HL-60 (cell line): ENCODE measurements at regions not wholly inside any gene's neighbourhood (a gene's known extent, or its start where the extent isn't known, plus 50 kb on each side); places are given as distances from the start of the nearest gene placed in this dataset.
A peak's percentile ranks its signal among the peaks of the same experiment; 100 is the strongest.

ENCODE experiments used
- DNase-seq, 2 experiments: peaks; one replicate each; pipeline ENCODE4 v3.0.0-alpha.2; 2010 to 2020; ENCODE audit warnings: low read depth in 1 of 2, low spot score in 1 of 2
- H3K27ac ChIP-seq: fragments of 250-450 bp; sonication (Bioruptor Pico); replicated peaks from 2 replicates; pipeline ENCODE4 v1.5.1; 2020; ENCODE audit warnings: mild to moderate bottlenecking, moderate library complexity
- H3K27me3 ChIP-seq: fragments of 250-450 bp; sonication (Bioruptor Pico); 2 replicates; pipeline ENCODE4 v1.5.1; 2021; ENCODE audit warnings: mild to moderate bottlenecking, moderate library complexity; ENCODE audit not compliant: insufficient read depth, poor library complexity, severe bottlenecking
- H3K4me3 ChIP-seq: replicated peaks from 2 replicates; pipeline ENCODE4 v1.5.1; 2011; ENCODE audit warnings: mild to moderate bottlenecking, control low read depth, low read length; ENCODE audit not compliant: insufficient read depth
- GABPA ChIP-seq: IDR thresholded peaks from 2 replicates; pipeline ENCODE4 v1.6.1; 2012; ENCODE audit warnings: low read depth
- POLR2AphosphoS5 ChIP-seq: IDR thresholded peaks from 2 replicates; pipeline ENCODE4 v1.6.1; 2012; ENCODE audit warnings: low read depth
- SPI1 ChIP-seq: IDR thresholded peaks from 2 replicates; pipeline ENCODE4 v1.6.1; 2012; ENCODE audit warnings: low read depth, mild to moderate bottlenecking, borderline replicate concordance
- TF ChIP-seq, protein P1 (sequence below): IDR thresholded peaks from one replicate; pipeline ENCODE4 v1.5.1; 2011; ENCODE audit warnings: low read length, control low read depth, inconsistent platforms; ENCODE audit not compliant: insufficient read depth
- TF ChIP-seq, protein P2 (sequence below): IDR thresholded peaks from 2 replicates; pipeline ENCODE4 v1.6.1; 2012; ENCODE audit warnings: low read depth; ENCODE audit not compliant: insufficient replicate concordance

DNA sequence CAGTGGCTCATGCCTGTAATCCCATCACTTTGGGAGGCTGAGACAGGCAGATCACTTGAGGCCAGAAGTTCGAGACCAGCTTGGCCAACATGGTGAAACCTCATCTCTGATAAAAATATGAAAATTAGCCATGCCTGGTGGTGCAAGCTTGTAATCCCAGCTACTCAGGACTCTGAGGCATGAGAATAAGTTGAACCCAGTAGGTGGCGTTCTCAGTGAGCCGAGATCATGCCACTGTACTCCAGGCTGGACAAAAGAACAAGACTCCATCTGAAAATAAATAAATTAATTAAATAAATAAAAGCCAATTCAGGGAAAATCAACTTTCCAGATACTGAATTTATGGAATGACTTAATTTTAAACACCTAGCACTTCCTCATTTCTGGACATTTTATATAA is 1722.1 kb downstream of the MAT2B start:
- Histone ChIP-seq H3K27ac (no peak overlapping the region), H3K4me3 (no peak overlapping the region), H3K27me3 (no peaks in the 10 kb centered on the region)
- no peak for TF ChIP-seq GABPA
- 0 out of 2 replicates have a peak, but pooled peaks have one; percentile 34 for TF ChIP-seq SPI1
- DNase-seq, result no peak

DNA sequence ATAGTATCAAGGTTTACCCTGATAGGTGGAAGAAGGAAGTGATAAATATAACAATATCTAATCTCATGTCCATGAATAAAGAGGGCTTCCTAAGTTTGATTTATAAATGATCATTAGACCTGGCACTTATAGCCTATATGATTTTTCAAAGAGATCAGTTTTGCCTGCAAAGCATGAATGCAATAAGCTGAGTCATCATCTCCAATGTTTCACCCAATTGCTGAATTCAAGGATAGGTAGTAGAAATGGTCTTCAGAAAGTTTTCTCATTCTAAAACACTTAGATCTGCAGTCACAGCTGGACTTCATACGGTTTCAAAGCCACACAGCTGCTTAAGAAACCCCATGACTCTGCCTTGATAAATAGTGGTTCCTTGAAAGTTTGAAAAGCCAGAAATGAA is 1722.8 kb downstream of the MAT2B start:
- no peak for DNase-seq
- TF ChIP-seq, protein P1, sequence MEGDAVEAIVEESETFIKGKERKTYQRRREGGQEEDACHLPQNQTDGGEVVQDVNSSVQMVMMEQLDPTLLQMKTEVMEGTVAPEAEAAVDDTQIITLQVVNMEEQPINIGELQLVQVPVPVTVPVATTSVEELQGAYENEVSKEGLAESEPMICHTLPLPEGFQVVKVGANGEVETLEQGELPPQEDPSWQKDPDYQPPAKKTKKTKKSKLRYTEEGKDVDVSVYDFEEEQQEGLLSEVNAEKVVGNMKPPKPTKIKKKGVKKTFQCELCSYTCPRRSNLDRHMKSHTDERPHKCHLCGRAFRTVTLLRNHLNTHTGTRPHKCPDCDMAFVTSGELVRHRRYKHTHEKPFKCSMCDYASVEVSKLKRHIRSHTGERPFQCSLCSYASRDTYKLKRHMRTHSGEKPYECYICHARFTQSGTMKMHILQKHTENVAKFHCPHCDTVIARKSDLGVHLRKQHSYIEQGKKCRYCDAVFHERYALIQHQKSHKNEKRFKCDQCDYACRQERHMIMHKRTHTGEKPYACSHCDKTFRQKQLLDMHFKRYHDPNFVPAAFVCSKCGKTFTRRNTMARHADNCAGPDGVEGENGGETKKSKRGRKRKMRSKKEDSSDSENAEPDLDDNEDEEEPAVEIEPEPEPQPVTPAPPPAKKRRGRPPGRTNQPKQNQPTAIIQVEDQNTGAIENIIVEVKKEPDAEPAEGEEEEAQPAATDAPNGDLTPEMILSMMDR, result no peak
- no peak for TF ChIP-seq POLR2AphosphoS5
- no peak for TF ChIP-seq GABPA
- Histone ChIP-seq H3K27me3 (no peaks in the 10 kb centered on the region), H3K27ac (no peak overlapping the region), H3K4me3 (no peak overlapping the region)

DNA sequence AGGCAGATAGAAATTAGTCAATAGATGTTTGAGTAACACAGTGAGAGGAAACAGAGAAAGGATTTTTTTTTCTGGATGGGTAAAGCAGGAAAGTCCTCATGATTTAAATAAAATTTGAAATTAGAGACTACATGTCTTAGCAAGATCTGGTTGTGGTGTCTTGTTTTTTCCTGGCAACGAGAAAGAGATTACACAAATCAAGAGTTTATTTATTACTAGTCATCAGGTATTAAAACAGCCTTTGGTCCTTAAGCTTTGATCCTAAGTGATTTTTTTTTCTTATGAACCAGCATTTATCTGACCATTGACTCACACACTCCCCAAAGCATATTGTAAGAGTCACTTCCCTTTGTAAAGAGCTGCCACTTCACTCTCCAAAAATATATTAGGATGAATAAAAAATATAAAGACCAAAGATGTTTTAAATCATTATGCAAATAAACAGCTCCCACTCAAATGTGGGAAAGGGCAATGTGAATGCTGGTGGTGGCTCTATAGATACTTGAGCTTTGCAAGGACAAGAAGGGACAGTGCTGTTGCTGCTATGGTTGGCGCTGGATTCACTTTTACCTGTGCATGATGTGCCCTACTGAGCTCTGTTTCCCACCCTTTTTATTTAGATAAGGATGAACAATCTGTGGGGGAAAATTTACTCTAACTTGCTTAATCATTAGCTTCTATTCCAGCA is 1726.5 kb downstream of the MAT2B start:
- DNase-seq, result no peak
- TF ChIP-seq, protein P1, result no peak
- TF ChIP-seq POLR2AphosphoS5 (no peak), GABPA (no peak)
- TF ChIP-seq, protein P2, sequence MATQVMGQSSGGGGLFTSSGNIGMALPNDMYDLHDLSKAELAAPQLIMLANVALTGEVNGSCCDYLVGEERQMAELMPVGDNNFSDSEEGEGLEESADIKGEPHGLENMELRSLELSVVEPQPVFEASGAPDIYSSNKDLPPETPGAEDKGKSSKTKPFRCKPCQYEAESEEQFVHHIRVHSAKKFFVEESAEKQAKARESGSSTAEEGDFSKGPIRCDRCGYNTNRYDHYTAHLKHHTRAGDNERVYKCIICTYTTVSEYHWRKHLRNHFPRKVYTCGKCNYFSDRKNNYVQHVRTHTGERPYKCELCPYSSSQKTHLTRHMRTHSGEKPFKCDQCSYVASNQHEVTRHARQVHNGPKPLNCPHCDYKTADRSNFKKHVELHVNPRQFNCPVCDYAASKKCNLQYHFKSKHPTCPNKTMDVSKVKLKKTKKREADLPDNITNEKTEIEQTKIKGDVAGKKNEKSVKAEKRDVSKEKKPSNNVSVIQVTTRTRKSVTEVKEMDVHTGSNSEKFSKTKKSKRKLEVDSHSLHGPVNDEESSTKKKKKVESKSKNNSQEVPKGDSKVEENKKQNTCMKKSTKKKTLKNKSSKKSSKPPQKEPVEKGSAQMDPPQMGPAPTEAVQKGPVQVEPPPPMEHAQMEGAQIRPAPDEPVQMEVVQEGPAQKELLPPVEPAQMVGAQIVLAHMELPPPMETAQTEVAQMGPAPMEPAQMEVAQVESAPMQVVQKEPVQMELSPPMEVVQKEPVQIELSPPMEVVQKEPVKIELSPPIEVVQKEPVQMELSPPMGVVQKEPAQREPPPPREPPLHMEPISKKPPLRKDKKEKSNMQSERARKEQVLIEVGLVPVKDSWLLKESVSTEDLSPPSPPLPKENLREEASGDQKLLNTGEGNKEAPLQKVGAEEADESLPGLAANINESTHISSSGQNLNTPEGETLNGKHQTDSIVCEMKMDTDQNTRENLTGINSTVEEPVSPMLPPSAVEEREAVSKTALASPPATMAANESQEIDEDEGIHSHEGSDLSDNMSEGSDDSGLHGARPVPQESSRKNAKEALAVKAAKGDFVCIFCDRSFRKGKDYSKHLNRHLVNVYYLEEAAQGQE, result no peak
- no peak overlapping the region for H3K27ac ChIP-seq

DNA sequence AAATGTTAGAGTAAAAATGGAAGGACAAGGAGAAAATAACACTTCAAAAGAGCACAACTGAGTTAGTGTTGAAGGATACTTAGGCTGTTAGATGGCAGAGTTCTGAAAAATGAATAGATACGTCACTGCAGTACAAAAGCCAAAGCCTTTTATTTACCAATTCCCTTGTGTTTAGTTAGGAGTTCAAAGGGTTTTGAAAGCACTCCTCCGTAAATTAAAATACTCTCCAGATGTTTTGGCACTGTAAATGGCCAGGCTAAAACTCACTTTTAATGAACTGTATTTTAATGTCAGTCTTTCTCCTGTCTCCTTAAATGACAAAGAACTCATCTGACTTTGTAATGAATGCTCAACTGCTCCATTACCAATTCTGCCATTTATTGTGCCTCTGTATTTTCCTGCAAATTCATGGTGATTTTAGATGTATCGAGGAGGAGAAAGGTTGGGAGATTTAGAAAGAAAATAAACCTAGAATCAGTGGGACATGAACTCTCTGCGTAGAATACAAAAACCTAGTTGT is 1727.2 kb downstream of the MAT2B start:
- H3K27ac ChIP-seq, result no peak overlapping the region
- H3K4me3 ChIP-seq, result no peak overlapping the region
- no peaks in the 10 kb centered on the region for H3K27me3 ChIP-seq
- DNase-seq, result no peak
- TF ChIP-seq, protein P1, result no peak
- TF ChIP-seq, protein P2, result no peak
- TF ChIP-seq POLR2AphosphoS5 (no peak), SPI1 (no peak), GABPA (no peak)

More for the DNA sequence above, 1726.5 kb downstream of the MAT2B start:
- no peak overlapping the region for H3K4me3 ChIP-seq
- no peaks in the 10 kb centered on the region for H3K27me3 ChIP-seq
